HEK293 (cell line): ENCODE measurements at regions not wholly inside any gene's neighbourhood (a gene's known extent, or its start where the extent isn't known, plus 50 kb on each side); places are given as distances from the start of the nearest gene placed in this dataset.

Experiments used
- PBX3 ChIP-seq: sonication (generic); formaldehyde crosslinking; IDR thresholded peaks from 2 replicates; pipeline ENCODE4 v1.8.1; 2022; ENCODE audit warnings: mild to moderate bottlenecking, moderate library complexity, missing genetic modification reagents
- ZBTB17 ChIP-seq: fragments of 450-650 bp; formaldehyde crosslinking; IDR thresholded peaks from 2 replicates; pipeline ENCODE4 v1.5.1; 2016; ENCODE audit warnings: missing biosample characterization, missing genetic modification characterization
- ZBTB21 ChIP-seq: fragments of 450-650 bp; formaldehyde crosslinking; IDR thresholded peaks from 2 replicates; pipeline ENCODE4 v1.5.1; 2017; ENCODE audit warnings: missing biosample characterization, missing genetic modification characterization
- ZBTB8A ChIP-seq: fragments of 450-650 bp; formaldehyde crosslinking; IDR thresholded peaks from 2 replicates; pipeline ENCODE4 v1.5.1; 2016; ENCODE audit warnings: missing biosample characterization, missing genetic modification characterization
- ZFP37 ChIP-seq: fragments of 450-650 bp; formaldehyde crosslinking; IDR thresholded peaks from 2 replicates; pipeline ENCODE4 v1.5.1; 2016; ENCODE audit warnings: missing biosample characterization, missing genetic modification characterization
- ZNF202 ChIP-seq: fragments of 450-650 bp; formaldehyde crosslinking; IDR thresholded peaks from 2 replicates; pipeline ENCODE4 v1.5.1; 2016; ENCODE audit warnings: missing biosample characterization, missing genetic modification characterization, borderline replicate concordance
- ZNF433 ChIP-seq: fragments of 450-650 bp; formaldehyde crosslinking; IDR thresholded peaks from 2 replicates; pipeline ENCODE4 v1.5.1; 2016; ENCODE audit warnings: missing biosample characterization, missing genetic modification characterization, low read depth
- ZNF585B ChIP-seq: fragments of 450-650 bp; formaldehyde crosslinking; IDR thresholded peaks from 2 replicates; pipeline ENCODE4 v1.5.1; 2016; ENCODE audit warnings: missing biosample characterization, missing genetic modification characterization
- ZNF645 ChIP-seq: fragments of 450-650 bp; formaldehyde crosslinking; IDR thresholded peaks from 2 replicates; pipeline ENCODE4; 2016; ENCODE audit warnings: missing biosample characterization, missing genetic modification characterization
- ZNF654 ChIP-seq: fragments of 450-650 bp; formaldehyde crosslinking; IDR thresholded peaks from 2 replicates; pipeline ENCODE4 v1.5.1; 2016; ENCODE audit warnings: low read depth, missing biosample characterization, missing genetic modification characterization
- TF ChIP-seq, protein P1 (sequence below): fragments of 450-650 bp; formaldehyde crosslinking; IDR thresholded peaks from 2 replicates; pipeline ENCODE4 v1.5.1; 2017; ENCODE audit warnings: missing biosample characterization, missing genetic modification characterization
- TF ChIP-seq, protein P2 (sequence below): fragments of 450-650 bp; formaldehyde crosslinking; IDR thresholded peaks from 2 replicates; pipeline ENCODE4 v1.5.1; 2016; ENCODE audit warnings: missing biosample characterization, missing genetic modification characterization
- TF ChIP-seq, protein P3 (sequence below): fragments of 450-650 bp; formaldehyde crosslinking; IDR thresholded peaks from 2 replicates; pipeline ENCODE4 v1.5.1; 2016; ENCODE audit warnings: missing biosample characterization, missing genetic modification characterization, low read depth

GRCh38 chr4:42310358-42310757, 86.9 kb upstream of the SHISA3 start:
- TF ChIP-seq, protein P1, sequence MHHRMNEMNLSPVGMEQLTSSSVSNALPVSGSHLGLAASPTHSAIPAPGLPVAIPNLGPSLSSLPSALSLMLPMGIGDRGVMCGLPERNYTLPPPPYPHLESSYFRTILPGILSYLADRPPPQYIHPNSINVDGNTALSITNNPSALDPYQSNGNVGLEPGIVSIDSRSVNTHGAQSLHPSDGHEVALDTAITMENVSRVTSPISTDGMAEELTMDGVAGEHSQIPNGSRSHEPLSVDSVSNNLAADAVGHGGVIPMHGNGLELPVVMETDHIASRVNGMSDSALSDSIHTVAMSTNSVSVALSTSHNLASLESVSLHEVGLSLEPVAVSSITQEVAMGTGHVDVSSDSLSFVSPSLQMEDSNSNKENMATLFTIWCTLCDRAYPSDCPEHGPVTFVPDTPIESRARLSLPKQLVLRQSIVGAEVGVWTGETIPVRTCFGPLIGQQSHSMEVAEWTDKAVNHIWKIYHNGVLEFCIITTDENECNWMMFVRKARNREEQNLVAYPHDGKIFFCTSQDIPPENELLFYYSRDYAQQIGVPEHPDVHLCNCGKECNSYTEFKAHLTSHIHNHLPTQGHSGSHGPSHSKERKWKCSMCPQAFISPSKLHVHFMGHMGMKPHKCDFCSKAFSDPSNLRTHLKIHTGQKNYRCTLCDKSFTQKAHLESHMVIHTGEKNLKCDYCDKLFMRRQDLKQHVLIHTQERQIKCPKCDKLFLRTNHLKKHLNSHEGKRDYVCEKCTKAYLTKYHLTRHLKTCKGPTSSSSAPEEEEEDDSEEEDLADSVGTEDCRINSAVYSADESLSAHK (tag by site-specific recombination) = no peak
- TF ChIP-seq, protein P2, sequence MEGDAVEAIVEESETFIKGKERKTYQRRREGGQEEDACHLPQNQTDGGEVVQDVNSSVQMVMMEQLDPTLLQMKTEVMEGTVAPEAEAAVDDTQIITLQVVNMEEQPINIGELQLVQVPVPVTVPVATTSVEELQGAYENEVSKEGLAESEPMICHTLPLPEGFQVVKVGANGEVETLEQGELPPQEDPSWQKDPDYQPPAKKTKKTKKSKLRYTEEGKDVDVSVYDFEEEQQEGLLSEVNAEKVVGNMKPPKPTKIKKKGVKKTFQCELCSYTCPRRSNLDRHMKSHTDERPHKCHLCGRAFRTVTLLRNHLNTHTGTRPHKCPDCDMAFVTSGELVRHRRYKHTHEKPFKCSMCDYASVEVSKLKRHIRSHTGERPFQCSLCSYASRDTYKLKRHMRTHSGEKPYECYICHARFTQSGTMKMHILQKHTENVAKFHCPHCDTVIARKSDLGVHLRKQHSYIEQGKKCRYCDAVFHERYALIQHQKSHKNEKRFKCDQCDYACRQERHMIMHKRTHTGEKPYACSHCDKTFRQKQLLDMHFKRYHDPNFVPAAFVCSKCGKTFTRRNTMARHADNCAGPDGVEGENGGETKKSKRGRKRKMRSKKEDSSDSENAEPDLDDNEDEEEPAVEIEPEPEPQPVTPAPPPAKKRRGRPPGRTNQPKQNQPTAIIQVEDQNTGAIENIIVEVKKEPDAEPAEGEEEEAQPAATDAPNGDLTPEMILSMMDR (tag by site-specific recombination) = no peak
- TF ChIP-seq ZNF433 (tag by site-specific recombination) (no peak), PBX3 (CRISPR knock-in tag) (no peak), ZFP37 (tag by site-specific recombination) (no peak), ZBTB21 (tag by site-specific recombination) (no peak), ZNF654 (tag by site-specific recombination) (no peak), ZNF202 (tag by site-specific recombination) (no peak), ZNF645 (tag by site-specific recombination) (no peak), ZBTB17 (tag by site-specific recombination) (no peak), ZBTB8A (tag by site-specific recombination) (no peak), ZNF585B (tag by site-specific recombination) (no peak)
- TF ChIP-seq, protein P3, sequence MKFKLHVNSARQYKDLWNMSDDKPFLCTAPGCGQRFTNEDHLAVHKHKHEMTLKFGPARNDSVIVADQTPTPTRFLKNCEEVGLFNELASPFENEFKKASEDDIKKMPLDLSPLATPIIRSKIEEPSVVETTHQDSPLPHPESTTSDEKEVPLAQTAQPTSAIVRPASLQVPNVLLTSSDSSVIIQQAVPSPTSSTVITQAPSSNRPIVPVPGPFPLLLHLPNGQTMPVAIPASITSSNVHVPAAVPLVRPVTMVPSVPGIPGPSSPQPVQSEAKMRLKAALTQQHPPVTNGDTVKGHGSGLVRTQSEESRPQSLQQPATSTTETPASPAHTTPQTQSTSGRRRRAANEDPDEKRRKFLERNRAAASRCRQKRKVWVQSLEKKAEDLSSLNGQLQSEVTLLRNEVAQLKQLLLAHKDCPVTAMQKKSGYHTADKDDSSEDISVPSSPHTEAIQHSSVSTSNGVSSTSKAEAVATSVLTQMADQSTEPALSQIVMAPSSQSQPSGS = no peak
